SW 1271 (cell line): ENCODE measurements at regions not wholly inside any gene's neighbourhood (a gene's known extent, or its start where the extent isn't known, plus 50 kb on each side); places are given as distances from the start of the nearest gene placed in this dataset.
"Not testable (repeated sequence)": the region's sequence is repeated elsewhere in the genome, so short reads cannot be mapped to it uniquely, and the experiment has no call there.

Source experiments
- DNase-seq, 2 experiments: peaks; one replicate each; lab custom pipeline; 2025; lab: John Stamatoyannopoulos, UW

GRCh38 chr2:58508006-58508405, 266.9 kb upstream of the FANCL start:
- no peak for DNase-seq

GRCh38 chr2:58503918-58504317, 262.8 kb upstream of the FANCL start:
- no peak for DNase-seq

GRCh38 chr2:58502931-58503330, 261.8 kb upstream of the FANCL start:
- DNase-seq, result no peak

DNA sequence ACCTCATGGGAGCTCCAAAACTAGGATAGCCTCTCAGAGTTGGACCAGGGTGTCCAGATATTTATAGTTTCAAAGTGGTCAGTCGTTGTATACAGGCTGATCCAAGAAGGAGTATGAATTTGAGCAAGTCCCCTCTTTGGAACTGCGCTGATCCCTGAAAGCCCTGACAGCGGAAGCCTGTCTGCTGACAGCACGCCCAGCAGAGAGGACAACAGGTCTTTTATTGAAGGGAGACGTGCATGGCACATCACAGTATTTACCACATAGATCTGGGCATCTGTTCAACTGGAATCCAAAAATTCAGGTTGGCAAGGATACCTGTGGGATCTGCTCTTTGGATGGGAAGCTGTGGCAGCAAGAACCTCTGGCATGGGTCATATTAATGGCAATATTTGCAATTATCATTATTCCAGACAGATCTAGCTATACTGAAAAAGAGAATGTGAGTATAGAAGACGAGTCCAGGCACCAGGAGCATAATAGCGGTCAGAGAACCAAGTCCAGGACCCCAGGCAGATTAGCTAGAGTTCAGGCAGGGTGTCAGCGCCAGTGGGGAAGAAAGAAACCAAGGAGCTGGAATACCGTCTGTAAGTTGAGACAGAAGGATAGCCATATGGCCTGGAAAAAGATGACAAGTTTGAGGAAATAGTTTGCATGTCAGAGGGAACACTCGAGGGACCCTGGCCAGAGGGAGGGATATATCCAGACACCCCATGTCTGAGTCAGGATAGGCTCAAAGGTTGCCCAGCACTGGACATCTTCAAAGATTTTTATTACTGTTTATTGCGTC, 260.4 kb upstream of the FANCL start:
- DNase-seq, result no peak

DNA sequence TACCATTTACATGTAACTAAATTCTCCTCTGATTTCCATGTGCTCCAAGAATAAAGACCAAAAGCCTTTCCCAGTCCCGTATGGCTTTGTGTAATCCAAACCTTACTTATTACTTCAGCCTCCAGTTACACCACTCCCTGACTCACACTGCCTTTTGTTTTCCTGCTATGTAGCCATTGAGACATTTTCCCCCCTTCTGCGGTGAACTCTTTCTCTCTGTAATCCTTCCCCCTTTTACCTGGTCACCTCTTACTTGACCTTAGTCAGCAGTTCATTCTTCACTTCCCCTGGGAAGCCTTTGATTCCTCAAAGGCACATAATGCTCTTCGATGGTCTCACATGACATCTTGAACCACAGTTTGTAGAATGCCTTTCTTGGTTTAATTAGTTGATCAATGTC, 256.0 kb upstream of the FANCL start:
- no peak for DNase-seq

- no peak for DNase-seq
Measured at GRCh38 chr2:58495806-58496205, 254.7 kb upstream of the FANCL start.

- DNase-seq, result no peak
Measured at GRCh38 chr2:58494071-58494501, 253.0 kb upstream of the FANCL start.

DNA sequence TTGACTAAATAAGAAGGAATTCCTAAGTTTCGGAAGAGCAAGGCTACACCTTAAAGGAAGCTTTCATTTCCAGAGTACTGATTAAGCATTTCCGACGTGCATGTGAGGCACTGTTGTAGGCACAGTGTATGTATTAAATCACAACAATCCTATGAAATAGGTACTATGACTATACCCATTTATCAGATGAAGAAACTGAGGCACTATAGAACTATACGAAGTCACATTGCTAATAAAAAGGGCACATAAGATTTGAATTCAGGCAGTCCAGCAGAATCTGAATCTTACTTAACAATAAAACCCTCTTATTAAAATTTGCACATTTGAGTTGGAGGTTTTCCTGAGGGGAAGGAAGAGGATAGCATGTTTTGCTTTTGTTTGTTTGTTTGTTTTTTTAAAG, 243.5 kb upstream of the FANCL start:
- no peak for DNase-seq

- no peak for DNase-seq
Measured at GRCh38 chr2:58484221-58484620, 243.1 kb upstream of the FANCL start.

- no peak for DNase-seq
Measured at GRCh38 chr2:58483307-58483706, 242.2 kb upstream of the FANCL start.

DNA sequence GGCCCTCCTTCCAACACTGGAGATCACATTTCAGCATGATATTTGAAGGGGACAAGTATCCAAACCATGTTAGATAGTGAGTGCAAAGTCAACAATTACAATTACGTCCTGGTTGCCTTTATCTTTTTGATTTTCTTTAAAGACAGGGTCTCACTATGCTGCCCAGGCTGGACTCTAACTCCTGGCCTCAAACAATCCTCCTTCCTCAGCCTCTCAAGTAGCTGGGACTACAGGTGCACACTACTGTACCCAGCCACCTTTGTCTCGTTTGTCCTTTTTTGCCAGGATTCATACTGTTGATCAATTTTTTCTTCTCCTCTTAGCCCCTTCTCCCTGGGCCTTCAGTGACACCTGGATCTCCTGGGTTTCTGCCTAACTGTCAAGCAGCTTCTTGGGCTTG, 240.5 kb upstream of the FANCL start:
- no peak for DNase-seq

- DNase-seq, result no peak
Measured at GRCh38 chr2:58480141-58480540, 239.0 kb upstream of the FANCL start.

- no peak for DNase-seq
Measured at GRCh38 chr2:58479535-58480140, 238.5 kb upstream of the FANCL start.

DNA sequence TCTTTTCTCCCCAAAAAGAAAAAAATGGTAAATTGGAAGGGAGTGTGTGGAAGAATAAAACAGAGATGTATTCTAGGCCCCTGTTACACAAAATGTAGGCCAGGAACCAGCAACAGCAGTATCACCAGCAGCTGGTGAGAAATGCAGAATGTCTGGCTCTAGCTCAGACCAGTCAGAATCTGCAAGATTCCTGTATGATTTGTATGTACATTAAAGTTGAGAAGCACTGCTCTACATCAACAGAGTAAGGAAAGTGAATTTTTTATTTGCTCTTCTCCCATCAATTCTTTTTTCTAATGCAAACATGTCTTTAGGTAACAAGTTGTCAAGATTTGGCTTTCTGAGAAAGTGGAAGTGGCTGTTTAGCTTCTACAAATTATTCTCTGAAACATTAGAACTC, 235.4 kb upstream of the FANCL start:
- DNase-seq, result no peak

DNA sequence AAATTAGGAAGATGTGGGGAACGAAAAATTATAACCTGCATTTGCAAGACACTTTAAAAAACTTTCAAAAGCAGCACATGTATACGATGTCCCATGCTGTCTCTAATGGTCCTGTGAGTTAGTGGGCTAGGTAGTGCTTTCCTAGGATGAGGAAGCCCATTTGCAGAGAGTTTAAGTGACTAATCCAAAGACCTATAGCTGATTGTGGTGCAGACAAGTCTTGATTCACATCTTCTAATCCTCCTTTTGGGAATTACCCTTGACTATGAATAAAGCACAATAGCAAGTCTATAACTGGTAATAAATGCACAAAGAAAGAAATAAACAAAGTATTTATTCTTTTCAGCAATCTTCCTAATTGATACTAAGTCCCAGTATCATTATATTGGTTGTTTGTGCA, 234.6 kb upstream of the FANCL start:
- DNase-seq, result no peak

DNA sequence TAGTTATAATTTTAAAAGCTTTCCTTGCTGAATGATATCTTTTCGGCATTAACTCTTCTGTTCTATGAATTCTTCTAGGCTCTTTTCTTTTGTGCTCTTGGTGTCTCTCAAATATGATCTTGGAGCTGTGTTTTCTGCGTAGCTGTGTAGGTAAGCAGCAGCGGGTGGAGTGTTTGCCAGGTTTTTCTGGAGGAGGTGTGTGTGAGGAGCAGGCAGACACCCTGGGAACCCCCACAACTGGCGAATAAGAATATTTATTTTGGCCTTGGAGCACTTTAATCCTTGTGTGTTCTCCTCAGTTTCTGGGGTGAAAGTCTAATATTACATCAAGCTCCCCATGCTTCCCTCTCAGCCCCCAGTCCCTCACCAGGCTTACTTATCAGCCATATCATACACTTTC, 232.0 kb upstream of the FANCL start:
- no peak for DNase-seq

GRCh38 chr2:58466804-58467203, 225.7 kb upstream of the FANCL start:
- DNase-seq, result no peak

- DNase-seq, result not testable (repeated sequence)
Measured at GRCh38 chr2:58466021-58466420, 224.9 kb upstream of the FANCL start.

- DNase-seq, result no peak
Measured at GRCh38 chr2:58460670-58461069, 219.5 kb upstream of the FANCL start.

DNA sequence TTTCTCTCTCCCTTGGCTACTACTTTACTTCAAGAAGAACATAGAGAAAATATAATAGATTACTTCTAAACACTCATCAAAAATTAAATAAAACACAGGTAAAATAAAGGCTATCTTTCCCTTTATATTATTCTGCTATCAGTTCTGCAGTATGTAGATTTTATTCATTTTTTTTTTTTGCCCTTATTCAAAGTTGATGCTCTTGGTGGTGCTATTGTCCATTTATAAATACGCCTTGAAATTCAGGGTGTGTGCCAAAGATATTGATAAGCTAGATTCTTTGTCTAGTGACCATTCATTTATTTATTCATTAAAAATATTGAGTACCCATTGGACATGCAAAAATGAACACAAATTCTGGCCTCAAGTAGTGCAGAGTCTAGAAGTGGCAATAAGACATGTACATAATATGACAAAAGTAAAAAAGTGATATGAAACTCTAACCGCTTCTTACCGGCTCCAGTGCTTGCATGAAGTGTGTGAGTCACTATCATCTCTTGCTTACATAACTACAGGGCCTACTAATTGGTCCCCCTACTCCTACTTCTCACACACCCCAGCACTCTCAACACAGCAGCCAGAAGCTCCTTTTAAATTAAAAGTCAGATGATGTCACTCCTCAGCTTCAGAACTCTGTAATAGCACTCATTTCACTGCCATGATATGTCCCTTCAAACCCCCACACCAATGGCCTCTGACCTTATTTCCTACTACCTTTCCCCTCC, 208.3 kb upstream of the FANCL start:
- DNase-seq, result no peak

GRCh38 chr2:58448845-58449244, 207.7 kb upstream of the FANCL start:
- no peak for DNase-seq

DNA sequence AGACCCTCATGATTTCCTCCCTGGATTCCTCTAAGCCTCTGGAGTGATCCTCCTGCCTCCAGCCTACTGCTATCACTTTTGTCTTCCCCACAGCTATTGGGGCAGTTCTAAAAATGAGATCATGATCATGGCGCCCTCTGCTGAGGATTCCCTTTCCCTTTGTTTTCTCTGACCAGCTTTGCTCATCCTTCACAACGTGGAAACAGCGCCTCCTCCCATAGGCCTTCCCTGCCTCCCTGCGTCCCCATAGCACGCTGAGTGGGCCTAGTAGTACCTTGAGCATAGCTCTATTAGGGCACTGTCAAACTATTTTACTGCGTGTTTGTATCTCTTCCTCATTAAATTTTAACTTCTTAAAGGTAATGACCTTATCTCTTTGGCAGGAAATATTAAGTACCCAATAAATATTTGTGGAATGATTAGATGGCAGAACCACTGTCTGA, 207.0 kb upstream of the FANCL start:
- DNase-seq, result peak; percentile 32 to 80

GRCh38 chr2:58447586-58447985, 206.5 kb upstream of the FANCL start:
- DNase-seq, result no peak
